ENCODE measurements at regions not wholly inside any gene's neighbourhood (a gene's known extent, or its start where the extent isn't known, plus 50 kb on each side); places are given as distances from the start of the nearest gene placed in this dataset.

DNA sequence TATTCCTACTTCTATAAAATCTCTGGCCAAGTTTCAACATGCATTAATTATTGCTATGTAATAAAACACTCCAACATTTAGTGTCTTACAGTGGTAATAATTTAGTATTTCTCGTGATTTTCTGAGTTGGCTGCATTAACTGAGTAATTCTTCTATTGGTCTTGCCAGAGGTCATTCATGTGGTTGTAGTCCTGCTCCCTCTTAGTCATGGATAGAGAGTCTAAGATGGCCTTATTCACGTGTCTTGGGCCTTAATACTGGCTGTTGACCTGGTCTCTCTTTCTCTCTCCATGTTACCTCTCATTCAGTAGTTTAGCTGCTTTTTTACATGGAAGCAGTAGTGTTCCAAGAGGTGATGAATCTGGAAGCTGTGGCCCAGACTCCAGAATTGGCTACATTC, 140.1 kb upstream of the ZBTB20 start:
- no peak for TF ChIP-seq POLR2A (IDR thresholded peaks at IDR 0.05)
- TF ChIP-seq, protein P1, sequence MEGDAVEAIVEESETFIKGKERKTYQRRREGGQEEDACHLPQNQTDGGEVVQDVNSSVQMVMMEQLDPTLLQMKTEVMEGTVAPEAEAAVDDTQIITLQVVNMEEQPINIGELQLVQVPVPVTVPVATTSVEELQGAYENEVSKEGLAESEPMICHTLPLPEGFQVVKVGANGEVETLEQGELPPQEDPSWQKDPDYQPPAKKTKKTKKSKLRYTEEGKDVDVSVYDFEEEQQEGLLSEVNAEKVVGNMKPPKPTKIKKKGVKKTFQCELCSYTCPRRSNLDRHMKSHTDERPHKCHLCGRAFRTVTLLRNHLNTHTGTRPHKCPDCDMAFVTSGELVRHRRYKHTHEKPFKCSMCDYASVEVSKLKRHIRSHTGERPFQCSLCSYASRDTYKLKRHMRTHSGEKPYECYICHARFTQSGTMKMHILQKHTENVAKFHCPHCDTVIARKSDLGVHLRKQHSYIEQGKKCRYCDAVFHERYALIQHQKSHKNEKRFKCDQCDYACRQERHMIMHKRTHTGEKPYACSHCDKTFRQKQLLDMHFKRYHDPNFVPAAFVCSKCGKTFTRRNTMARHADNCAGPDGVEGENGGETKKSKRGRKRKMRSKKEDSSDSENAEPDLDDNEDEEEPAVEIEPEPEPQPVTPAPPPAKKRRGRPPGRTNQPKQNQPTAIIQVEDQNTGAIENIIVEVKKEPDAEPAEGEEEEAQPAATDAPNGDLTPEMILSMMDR (IDR thresholded peaks at IDR 0.05): no peak
